Spinal cord (tissue), 9 donors: ENCODE measurements at regions not wholly inside any gene's neighbourhood (a gene's known extent, or its start where the extent isn't known, plus 50 kb on each side); places are given as distances from the start of the nearest gene placed in this dataset.

Source experiments
- DNase-seq, 6 donors: peaks; one replicate each; pipeline versions ENCODE4 v3.0.0 to v3.0.0-alpha.2; 2013 to 2015; ENCODE audit warnings: low spot score in 6 of 6, low read depth in 4 of 6
- H3K27ac ChIP-seq: one replicate; pipeline ENCODE4 v1.5.1; 2013; ENCODE audit warnings: low read depth, low read length, control low read depth
- H3K27me3 ChIP-seq: one replicate; pipeline ENCODE4 v1.6.1; 2013; ENCODE audit warnings: low read length; ENCODE audit not compliant: control insufficient read depth, insufficient read depth
- H3K36me3 ChIP-seq: one replicate; pipeline ENCODE4 v1.6.1; 2013; ENCODE audit warnings: low read length; ENCODE audit not compliant: control insufficient read depth, insufficient read depth
- H3K4me1 ChIP-seq: one replicate; pipeline ENCODE4 v1.6.1; 2013; ENCODE audit warnings: low read length; ENCODE audit not compliant: control insufficient read depth, insufficient read depth
- H3K4me3 ChIP-seq: one replicate; pipeline ENCODE4 v1.5.1; 2013; ENCODE audit warnings: low read depth, low read length, control low read depth
- H3K9me3 ChIP-seq: one replicate; pipeline ENCODE4 v1.6.1; 2013; ENCODE audit warnings: low read length; ENCODE audit not compliant: control insufficient read depth, insufficient read depth
- WGBS: methylation state at CpG from one replicate; pipeline ENCODE4 v1.1.5; 2013; ENCODE audit warnings: missing lambda C conversion rate; ENCODE audit not compliant: insufficient coverage; 5-methylcytosine and 5-hydroxymethylcytosine counted together
- donor health status: healthy.

- DNase-seq: no peak
- H3K4me3 ChIP-seq: no peak overlapping the region
- no peak overlapping the region for H3K27ac ChIP-seq
- H3K27me3 ChIP-seq: no peaks in the 10 kb centered on the region
- H3K36me3 ChIP-seq: no peaks in the 10 kb centered on the region
- H3K9me3 ChIP-seq: no peaks in the 10 kb centered on the region
- no peaks in the 10 kb centered on the region for H3K4me1 ChIP-seq
Observed at GRCh38 chr4:166432842-166433241, 559.8 kb downstream of the TLL1 start.

- DNase-seq: no peak
- Histone ChIP-seq H3K4me1 (no peaks in the 10 kb centered on the region), H3K9me3 (no peaks in the 10 kb centered on the region), H3K36me3 (no peaks in the 10 kb centered on the region), H3K27ac (no peak overlapping the region), H3K4me3 (no peak overlapping the region), H3K27me3 (no peaks in the 10 kb centered on the region)
- no CpG with 5 or more reads among the region's 1 CpG for WGBS
Observed at GRCh38 chr4:166435449-166435848, 562.4 kb downstream of the TLL1 start.

- Histone ChIP-seq H3K4me1 (no peaks in the 10 kb centered on the region), H3K4me3 (no peak overlapping the region), H3K36me3 (no peaks in the 10 kb centered on the region), H3K27ac (no peak overlapping the region), H3K9me3 (no peaks in the 10 kb centered on the region), H3K27me3 (no peaks in the 10 kb centered on the region)
- WGBS: 100% methylated on average over 1 of the region's 1 CpG
- no peak for DNase-seq
Observed at GRCh38 chr4:166458756-166459155, 585.7 kb downstream of the TLL1 start.

- no peak for DNase-seq
- 65% methylated on average over 2 of the region's 5 CpGs for WGBS
- H3K4me3 ChIP-seq: no peak overlapping the region
Observed at GRCh38 chr4:166459621-166460020, 586.6 kb downstream of the TLL1 start.

GRCh38 chr4:166460769-166461550 lies 587.9 kb downstream of the TLL1 start:
- H3K36me3 ChIP-seq: no peaks in the 10 kb centered on the region
- H3K9me3 ChIP-seq: no peaks in the 10 kb centered on the region
- no peaks in the 10 kb centered on the region for H3K27me3 ChIP-seq
- H3K4me1 ChIP-seq: no peaks in the 10 kb centered on the region
- H3K4me3 ChIP-seq: no peak overlapping the region
- no peak overlapping the region for H3K27ac ChIP-seq
- no peak for DNase-seq
- WGBS: no CpG with 5 or more reads among the region's 3 CpGs

More at GRCh38 chr4:166459621-166460020, 586.6 kb downstream of the TLL1 start:
- H3K27me3 ChIP-seq: no peaks in the 10 kb centered on the region
- no peak overlapping the region for H3K27ac ChIP-seq
- no peaks in the 10 kb centered on the region for H3K4me1 ChIP-seq
- no peaks in the 10 kb centered on the region for H3K9me3 ChIP-seq
- no peaks in the 10 kb centered on the region for H3K36me3 ChIP-seq

GRCh38 chr4:166481055-166481454 lies 608.0 kb downstream of the TLL1 start:
- Histone ChIP-seq H3K4me1 (no peaks in the 10 kb centered on the region), H3K27ac (no peak overlapping the region), H3K4me3 (no peak overlapping the region), H3K27me3 (no peaks in the 10 kb centered on the region), H3K36me3 (no peaks in the 10 kb centered on the region), H3K9me3 (no peaks in the 10 kb centered on the region)
- DNase-seq: no peak
- WGBS: 40% methylated on average over 1 of the region's 2 CpGs

GRCh38 chr4:166481739-166482138 lies 608.7 kb downstream of the TLL1 start:
- no peak overlapping the region for H3K4me3 ChIP-seq
- H3K9me3 ChIP-seq: no peaks in the 10 kb centered on the region
- H3K36me3 ChIP-seq: no peaks in the 10 kb centered on the region
- H3K27ac ChIP-seq: no peak overlapping the region
- H3K27me3 ChIP-seq: no peaks in the 10 kb centered on the region
- no peak for DNase-seq
- no peaks in the 10 kb centered on the region for H3K4me1 ChIP-seq

- H3K27ac ChIP-seq: no peak overlapping the region
- no peaks in the 10 kb centered on the region for H3K4me1 ChIP-seq
- H3K4me3 ChIP-seq: no peak overlapping the region
- H3K36me3 ChIP-seq: no peaks in the 10 kb centered on the region
- WGBS: no CpG with 5 or more reads among the region's 1 CpG
- no peak for DNase-seq
- H3K9me3 ChIP-seq: no peaks in the 10 kb centered on the region
- H3K27me3 ChIP-seq: no peaks in the 10 kb centered on the region
Observed at GRCh38 chr4:166482758-166483157, 609.7 kb downstream of the TLL1 start.

- no peak for DNase-seq
- H3K27me3 ChIP-seq: no peaks in the 10 kb centered on the region
- H3K4me1 ChIP-seq: no peaks in the 10 kb centered on the region
- no peak overlapping the region for H3K27ac ChIP-seq
- no peaks in the 10 kb centered on the region for H3K36me3 ChIP-seq
- WGBS: no CpG with 5 or more reads among the region's 1 CpG
- H3K9me3 ChIP-seq: no peaks in the 10 kb centered on the region
- H3K4me3 ChIP-seq: no peak overlapping the region
Observed at GRCh38 chr4:166491635-166492034, 618.6 kb downstream of the TLL1 start.

- Histone ChIP-seq H3K4me3 (no peak overlapping the region), H3K36me3 (no peaks in the 10 kb centered on the region), H3K9me3 (no peaks in the 10 kb centered on the region), H3K27ac (no peak overlapping the region), H3K4me1 (no peaks in the 10 kb centered on the region), H3K27me3 (no peaks in the 10 kb centered on the region)
- no peak for DNase-seq
- 100% methylated on average over 1 of the region's 2 CpGs for WGBS
Observed at GRCh38 chr4:166493924-166494345, 620.9 kb downstream of the TLL1 start.
